ENCODE measurements at regions not wholly inside any gene's neighbourhood (a gene's known extent, or its start where the extent isn't known, plus 50 kb on each side); places are given as distances from the start of the nearest gene placed in this dataset.

GRCh38 chr10:28733245-28733644 lies 55.9 kb downstream of the BAMBI start:
- Histone ChIP-seq H3K4me1 (no peaks in the 10 kb centered on the region), H3K36me3 (no peaks in the 10 kb centered on the region), H3K27me3 (no peaks in the 10 kb centered on the region), H3K27ac (no peak overlapping the region), H3K4me3 (no peak overlapping the region), H3K9me3 (peaks cover 0 to 7% (median 6%) of the 10 kb centered on the region in 3 donors)
- no peak for DNase-seq
- intact Hi-C loops (cut with DNase I; ENCODE audit: low total_unique reads), result no loop called here
- TF ChIP-seq CTCF (IDR thresholded peaks at IDR 0.05), result no peak

GRCh38 chr10:28733647-28734046 lies 56.3 kb downstream of the BAMBI start:
- no peak for DNase-seq
- H3K4me3 ChIP-seq, result no peak overlapping the region
- peaks cover 0 to 7% (median 6%) of the 10 kb centered on the region in 3 donors for H3K9me3 ChIP-seq
- no peaks in the 10 kb centered on the region for H3K27me3 ChIP-seq
- TF ChIP-seq CTCF (IDR thresholded peaks at IDR 0.05), result no peak
- H3K36me3 ChIP-seq, result no peaks in the 10 kb centered on the region
- H3K4me1 ChIP-seq, result no peaks in the 10 kb centered on the region
- intact Hi-C loops (cut with DNase I; ENCODE audit: low total_unique reads), result no loop called here
- no peak overlapping the region for H3K27ac ChIP-seq

GRCh38 chr10:28734938-28735759 lies 57.8 kb downstream of the BAMBI start:
- no peaks in the 10 kb centered on the region for H3K27me3 ChIP-seq
- intact Hi-C loops (cut with DNase I; ENCODE audit: low total_unique reads), result no loop called here
- DNase-seq, result no peak
- no peak for TF ChIP-seq CTCF (IDR thresholded peaks at IDR 0.05)
- peaks cover 0 to 7% (median 6%) of the 10 kb centered on the region in 3 donors for H3K9me3 ChIP-seq
- H3K27ac ChIP-seq, result no peak overlapping the region
- H3K4me3 ChIP-seq, result no peak overlapping the region
- no peaks in the 10 kb centered on the region for H3K36me3 ChIP-seq
- no peaks in the 10 kb centered on the region for H3K4me1 ChIP-seq

- H3K9me3 ChIP-seq, result peaks cover 0 to 7% (median 6%) of the 10 kb centered on the region in 3 donors
- H3K4me1 ChIP-seq, result no peaks in the 10 kb centered on the region
- TF ChIP-seq CTCF (IDR thresholded peaks at IDR 0.05), result no peak
- intact Hi-C loops (cut with DNase I; ENCODE audit: low total_unique reads), result no loop called here
- H3K4me3 ChIP-seq, result no peak overlapping the region
- no peaks in the 10 kb centered on the region for H3K36me3 ChIP-seq
- no peak for DNase-seq
- H3K27ac ChIP-seq, result no peak overlapping the region
- no peaks in the 10 kb centered on the region for H3K27me3 ChIP-seq
Measured at GRCh38 chr10:28737096-28737495, 59.8 kb downstream of the BAMBI start.

- H3K4me3 ChIP-seq, result no peak overlapping the region
- no peak for TF ChIP-seq CTCF (IDR thresholded peaks at IDR 0.05)
- H3K4me1 ChIP-seq, result no peaks in the 10 kb centered on the region
- no peak overlapping the region for H3K27ac ChIP-seq
- H3K27me3 ChIP-seq, result no peaks in the 10 kb centered on the region
- intact Hi-C loops (cut with DNase I; ENCODE audit: low total_unique reads), result no loop called here
- DNase-seq, result no peak
- H3K36me3 ChIP-seq, result no peaks in the 10 kb centered on the region
- peaks cover 0 to 7% (median 6%) of the 10 kb centered on the region in 3 donors for H3K9me3 ChIP-seq
Measured at GRCh38 chr10:28738200-28738599, 60.9 kb downstream of the BAMBI start.
